Right atrium auricular region (tissue), 2 donors: ENCODE measurements at regions not wholly inside any gene's neighbourhood (a gene's known extent, or its start where the extent isn't known, plus 50 kb on each side); places are given as distances from the start of the nearest gene placed in this dataset.

ENCODE experiments used
- DNase-seq: peaks from one replicate; pipeline ENCODE4 v3.0.0-alpha.2; 2019; ENCODE audit warnings: low spot score
- H3K27ac ChIP-seq, 2 donors: fragments of 200-600 bp; sonication (generic); 1 replicate in 1 of 2; 2 replicates in 1 of 2; pipeline ENCODE4 v1.5.1; 2016 to 2019
- H3K27me3 ChIP-seq, 2 donors: fragments of 200-600 bp; sonication (generic); one replicate each; pipeline versions ENCODE4 v1.5.1 to v1.6.0; 2017 to 2019
- H3K36me3 ChIP-seq: fragments of 200-600 bp; sonication (generic); one replicate; pipeline ENCODE4 v1.5.1; 2016
- H3K4me1 ChIP-seq, 2 donors: fragments of 200-600 bp; sonication (generic); one replicate each; pipeline versions ENCODE4 v1.5.1 to v1.6.0; 2017 to 2019
- H3K4me3 ChIP-seq, 2 donors: fragments of 200-600 bp; sonication (generic); 1 replicate in 1 of 2; 2 replicates in 1 of 2; pipeline ENCODE4 v1.5.1; 2017 to 2019; ENCODE audit warnings: mild to moderate bottlenecking in 1 of 2, moderate library complexity in 1 of 2
- H3K9me3 ChIP-seq, 2 donors: fragments of 200-600 bp; sonication (generic); one replicate each; pipeline ENCODE4 v1.5.1; 2019
- CTCF ChIP-seq, 2 donors: fragments of 200-600 bp; sonication (generic); IDR thresholded peaks; one replicate each; pipeline ENCODE4 v1.5.1; 2019; ENCODE audit warnings: antibody characterized with exemption in 2 of 2

- no peak overlapping the region for H3K27ac ChIP-seq
- no peak for TF ChIP-seq CTCF (IDR thresholded peaks at IDR 0.05)
- DNase-seq: no peak
- H3K27me3 ChIP-seq: no peaks in the 10 kb centered on the region
- no peaks in the 10 kb centered on the region for H3K36me3 ChIP-seq
- H3K4me3 ChIP-seq: no peak overlapping the region
- H3K4me1 ChIP-seq: no peaks in the 10 kb centered on the region
- H3K9me3 ChIP-seq: no peaks in the 10 kb centered on the region
These were observed 349.8 kb downstream of the LPIN1 start for GRCh38 chr2:12096051-12096787.

GRCh38 chr2:12096788-12097449 lies 350.5 kb downstream of the LPIN1 start:
- no peak for DNase-seq
- H3K27ac ChIP-seq: no peak overlapping the region
- H3K4me3 ChIP-seq: no peak overlapping the region
- TF ChIP-seq CTCF (IDR thresholded peaks at IDR 0.05): no peak
- no peaks in the 10 kb centered on the region for H3K9me3 ChIP-seq
- H3K4me1 ChIP-seq: no peaks in the 10 kb centered on the region
- no peaks in the 10 kb centered on the region for H3K36me3 ChIP-seq
- no peaks in the 10 kb centered on the region for H3K27me3 ChIP-seq

GRCh38 chr2:12097859-12098258 lies 351.4 kb downstream of the LPIN1 start:
- DNase-seq: no peak
- H3K36me3 ChIP-seq: no peaks in the 10 kb centered on the region
- H3K4me3 ChIP-seq: no peak overlapping the region
- no peaks in the 10 kb centered on the region for H3K27me3 ChIP-seq
- TF ChIP-seq CTCF (IDR thresholded peaks at IDR 0.05): no peak
- H3K9me3 ChIP-seq: no peaks in the 10 kb centered on the region
- no peak overlapping the region for H3K27ac ChIP-seq
- no peaks in the 10 kb centered on the region for H3K4me1 ChIP-seq

DNA sequence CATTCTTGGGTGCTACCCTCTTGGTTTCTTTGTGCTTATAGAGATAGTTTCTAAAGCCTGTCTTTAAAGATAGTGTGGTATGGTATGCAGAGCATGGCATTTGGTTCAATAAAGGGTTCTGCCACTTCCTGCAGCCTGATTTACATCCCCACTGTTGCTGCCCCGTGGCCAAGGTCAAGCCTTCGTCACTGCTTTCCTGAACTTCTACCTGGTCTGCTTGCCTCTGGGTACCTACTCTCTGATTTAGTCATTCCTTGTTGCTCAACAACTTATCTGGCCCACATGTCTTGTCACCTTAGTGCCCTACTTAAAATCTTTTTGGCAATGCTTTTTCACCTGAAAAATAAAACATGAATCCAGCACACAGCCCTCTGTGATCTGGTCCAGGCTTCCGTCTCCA lies 352.9 kb downstream of the LPIN1 start:
- no peak for DNase-seq
- no peak for TF ChIP-seq CTCF (IDR thresholded peaks at IDR 0.05)
- H3K4me1 ChIP-seq: no peaks in the 10 kb centered on the region
- no peaks in the 10 kb centered on the region for H3K27me3 ChIP-seq
- no peak overlapping the region for H3K4me3 ChIP-seq
- H3K27ac ChIP-seq: no peak overlapping the region
- no peaks in the 10 kb centered on the region for H3K9me3 ChIP-seq
- H3K36me3 ChIP-seq: no peaks in the 10 kb centered on the region

- no peak overlapping the region for H3K27ac ChIP-seq
- TF ChIP-seq CTCF (IDR thresholded peaks at IDR 0.05): no peak
These were observed 356.2 kb downstream of the LPIN1 start for GRCh38 chr2:12102679-12103078.

More at GRCh38 chr2:12102679-12103078, 356.2 kb downstream of the LPIN1 start:
- no peak overlapping the region for H3K4me3 ChIP-seq
- no peaks in the 10 kb centered on the region for H3K9me3 ChIP-seq
- H3K27me3 ChIP-seq: no peaks in the 10 kb centered on the region
- peaks cover 0 to 6% of the 10 kb centered on the region in 2 donors for H3K4me1 ChIP-seq
- H3K36me3 ChIP-seq: no peaks in the 10 kb centered on the region
- no peak for DNase-seq
